ENCODE measurements at regions not wholly inside any gene's neighbourhood (a gene's known extent, or its start where the extent isn't known, plus 50 kb on each side); places are given as distances from the start of the nearest gene placed in this dataset.

GRCh38 chr4:42344749-42345148 lies 52.5 kb upstream of the SHISA3 start:
- DNase-seq (ENCODE audit: low read depth, low spot score) = no peak
- Histone ChIP-seq H3K4me3 (ENCODE audit: insufficient read length, low read depth) (no peak overlapping the region), H3K9ac (ENCODE audit: insufficient read length, low read depth) (no peak overlapping the region), H3K9me3 (ENCODE audit: insufficient read depth, low read length) (no peaks in the 10 kb centered on the region), H3K4me1 (ENCODE audit: insufficient read depth, insufficient read length) (no peaks in the 10 kb centered on the region), H3K27me3 (ENCODE audit: insufficient read depth, insufficient read length) (no peaks in the 10 kb centered on the region), H3K36me3 (ENCODE audit: insufficient read depth, insufficient read length, low read length) (no peaks in the 10 kb centered on the region)
- TF ChIP-seq ZNF274 (IDR thresholded peaks at IDR 0.05; ENCODE audit: low read depth, low read length) = no peak
- no peak for TF ChIP-seq YY1 (IDR thresholded peaks at IDR 0.05; ENCODE audit: insufficient read depth, insufficient read length)
- TF ChIP-seq SUZ12 (IDR thresholded peaks at IDR 0.05; ENCODE audit: extremely low read depth, insufficient read depth, insufficient read length) = no peak

GRCh38 chr4:42345962-42346544 lies 51.2 kb upstream of the SHISA3 start:
- no peaks in the 10 kb centered on the region for H3K36me3 ChIP-seq (ENCODE audit: insufficient read depth, insufficient read length, low read length)
- H3K9ac ChIP-seq (ENCODE audit: insufficient read length, low read depth) = no peak overlapping the region
- no peaks in the 10 kb centered on the region for H3K27me3 ChIP-seq (ENCODE audit: insufficient read depth, insufficient read length)
- TF ChIP-seq YY1 (IDR thresholded peaks at IDR 0.05; ENCODE audit: insufficient read depth, insufficient read length) (no peak), SUZ12 (IDR thresholded peaks at IDR 0.05; ENCODE audit: extremely low read depth, insufficient read depth, insufficient read length) (no peak), ZNF274 (IDR thresholded peaks at IDR 0.05; ENCODE audit: low read depth, low read length) (no peak)
- no peaks in the 10 kb centered on the region for H3K4me1 ChIP-seq (ENCODE audit: insufficient read depth, insufficient read length)
- H3K9me3 ChIP-seq (ENCODE audit: insufficient read depth, low read length) = no peaks in the 10 kb centered on the region
- no peak overlapping the region for H3K4me3 ChIP-seq (ENCODE audit: insufficient read length, low read depth)
- DNase-seq (ENCODE audit: low read depth, low spot score) = no peak

DNA sequence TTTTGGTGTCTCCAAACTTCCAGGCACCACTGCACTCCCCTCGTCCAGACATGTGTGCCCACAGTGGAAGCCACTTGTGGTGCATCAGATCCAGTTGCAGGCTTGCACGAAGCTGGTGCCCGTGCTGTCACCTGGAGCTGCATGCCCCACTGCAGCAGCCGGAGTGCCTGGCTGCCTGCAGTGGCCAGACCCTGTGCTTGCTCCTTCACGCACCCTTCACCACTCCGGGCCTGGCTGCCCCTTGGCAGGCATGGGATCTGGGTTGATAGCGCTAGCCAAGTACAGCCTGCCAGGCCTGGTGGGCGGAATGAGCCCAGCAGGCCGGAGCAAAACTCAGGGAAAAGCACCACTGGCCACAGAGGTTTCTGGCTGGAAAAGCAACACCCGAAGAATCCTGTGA lies 50.2 kb upstream of the SHISA3 start:
- Histone ChIP-seq H3K36me3 (ENCODE audit: insufficient read depth, insufficient read length, low read length) (no peaks in the 10 kb centered on the region), H3K9me3 (ENCODE audit: insufficient read depth, low read length) (no peaks in the 10 kb centered on the region), H3K9ac (ENCODE audit: insufficient read length, low read depth) (no peak overlapping the region), H3K27me3 (ENCODE audit: insufficient read depth, insufficient read length) (no peaks in the 10 kb centered on the region), H3K4me1 (ENCODE audit: insufficient read depth, insufficient read length) (no peaks in the 10 kb centered on the region), H3K4me3 (ENCODE audit: insufficient read length, low read depth) (no peak overlapping the region)
- DNase-seq (ENCODE audit: low read depth, low spot score) = no peak
- no peak for TF ChIP-seq SUZ12 (IDR thresholded peaks at IDR 0.05; ENCODE audit: extremely low read depth, insufficient read depth, insufficient read length)
- TF ChIP-seq ZNF274 (IDR thresholded peaks at IDR 0.05; ENCODE audit: low read depth, low read length) = no peak
- TF ChIP-seq YY1 (IDR thresholded peaks at IDR 0.05; ENCODE audit: insufficient read depth, insufficient read length) = no peak

Data from NT2/D1 (cell line).